COLO668 (cell line): ENCODE measurements at regions not wholly inside any gene's neighbourhood (a gene's known extent, or its start where the extent isn't known, plus 50 kb on each side); places are given as distances from the start of the nearest gene placed in this dataset.

ENCODE experiments used
- DNase-seq: peaks from one replicate; lab custom pipeline; 2025; ENCODE audit not compliant: unreplicated experiment; lab: John Stamatoyannopoulos, UW

GRCh38 chr10:33819206-33819605, 484.7 kb upstream of the NRP1 start:
- no peak for DNase-seq

DNA sequence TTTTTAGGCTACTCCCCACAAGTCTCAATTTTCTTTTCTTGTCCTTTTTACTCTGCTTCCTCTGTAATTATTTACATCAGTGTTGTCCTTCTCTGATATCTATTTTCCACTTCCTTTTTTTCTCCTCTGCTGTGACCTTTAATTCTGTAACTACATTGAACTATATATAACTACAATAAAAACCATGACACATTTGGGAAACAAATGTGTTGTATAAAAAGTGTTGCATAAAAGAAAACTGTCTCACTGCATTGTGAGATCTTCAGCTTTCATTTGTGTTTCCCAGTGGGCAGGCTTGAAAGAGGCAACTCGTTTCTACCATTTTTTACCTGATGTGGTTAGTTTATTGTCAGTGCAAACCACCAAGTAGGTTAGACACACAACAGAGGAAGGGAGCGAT, 483.9 kb upstream of the NRP1 start:
- no peak for DNase-seq

GRCh38 chr10:33817605-33818004, 483.1 kb upstream of the NRP1 start:
- no peak for DNase-seq

- no peak for DNase-seq
These were observed 481.3 kb upstream of the NRP1 start for GRCh38 chr10:33815776-33816175.

DNA sequence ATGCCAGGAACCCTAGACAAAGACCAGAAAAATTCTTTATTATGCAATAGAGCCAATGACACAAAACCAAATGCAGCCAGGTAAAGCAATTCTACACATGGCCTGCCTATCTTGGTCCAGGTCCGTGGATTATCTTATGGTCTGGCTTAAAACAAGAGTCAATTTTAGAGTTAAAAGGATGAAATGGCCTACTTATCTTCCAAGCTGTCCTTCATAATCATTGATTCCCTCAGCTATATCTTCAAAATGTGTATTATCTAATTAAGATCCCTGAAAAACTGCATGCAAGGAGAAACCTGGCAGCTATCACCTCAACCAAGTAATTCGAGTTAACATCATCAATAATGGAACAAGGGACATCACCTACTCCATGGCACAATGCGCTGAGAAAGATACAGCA, 479.4 kb upstream of the NRP1 start:
- DNase-seq, result no peak

GRCh38 chr10:33813415-33813814, 478.9 kb upstream of the NRP1 start:
- no peak for DNase-seq

GRCh38 chr10:33812586-33812985, 478.1 kb upstream of the NRP1 start:
- no peak for DNase-seq

GRCh38 chr10:33810986-33811385, 476.5 kb upstream of the NRP1 start:
- DNase-seq, result no peak

DNA sequence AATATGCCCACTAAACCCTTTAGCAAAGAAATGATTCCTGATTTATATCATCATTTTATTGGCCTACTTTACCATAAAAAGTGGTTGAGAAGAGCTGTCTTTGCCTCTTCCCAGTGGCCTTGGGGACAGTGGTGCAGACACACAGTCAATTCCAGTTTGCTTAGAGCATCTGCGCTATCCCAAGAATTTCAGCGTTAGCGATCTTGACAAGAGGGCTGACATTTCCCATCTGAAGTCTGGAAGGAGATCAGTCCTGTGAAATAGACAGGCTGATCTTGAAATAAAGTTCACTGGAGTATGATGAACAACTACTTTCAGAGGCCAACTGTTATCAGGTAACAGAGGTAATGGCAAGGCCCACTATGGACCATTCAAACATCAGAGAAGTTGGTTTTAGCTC, 475.3 kb upstream of the NRP1 start:
- no peak for DNase-seq

DNA sequence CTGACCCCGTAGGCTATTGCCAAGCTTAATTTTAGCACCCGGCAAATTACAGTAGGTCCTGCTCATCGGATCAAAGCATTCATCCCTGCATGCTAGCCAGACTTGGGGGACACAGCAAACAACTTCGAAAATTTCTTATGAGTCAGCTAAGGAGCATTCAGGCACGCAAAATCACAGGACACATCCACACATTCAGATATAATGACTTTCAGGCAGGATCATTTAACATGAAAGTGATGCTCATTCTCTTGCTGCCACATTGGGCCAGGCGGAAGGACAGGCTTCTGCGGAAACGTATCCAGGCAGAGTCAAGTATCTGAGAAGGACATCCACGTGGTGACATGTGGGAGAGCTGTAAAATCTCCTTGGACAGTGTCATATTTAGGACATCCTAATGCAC, 474.0 kb upstream of the NRP1 start:
- DNase-seq, result no peak

DNA sequence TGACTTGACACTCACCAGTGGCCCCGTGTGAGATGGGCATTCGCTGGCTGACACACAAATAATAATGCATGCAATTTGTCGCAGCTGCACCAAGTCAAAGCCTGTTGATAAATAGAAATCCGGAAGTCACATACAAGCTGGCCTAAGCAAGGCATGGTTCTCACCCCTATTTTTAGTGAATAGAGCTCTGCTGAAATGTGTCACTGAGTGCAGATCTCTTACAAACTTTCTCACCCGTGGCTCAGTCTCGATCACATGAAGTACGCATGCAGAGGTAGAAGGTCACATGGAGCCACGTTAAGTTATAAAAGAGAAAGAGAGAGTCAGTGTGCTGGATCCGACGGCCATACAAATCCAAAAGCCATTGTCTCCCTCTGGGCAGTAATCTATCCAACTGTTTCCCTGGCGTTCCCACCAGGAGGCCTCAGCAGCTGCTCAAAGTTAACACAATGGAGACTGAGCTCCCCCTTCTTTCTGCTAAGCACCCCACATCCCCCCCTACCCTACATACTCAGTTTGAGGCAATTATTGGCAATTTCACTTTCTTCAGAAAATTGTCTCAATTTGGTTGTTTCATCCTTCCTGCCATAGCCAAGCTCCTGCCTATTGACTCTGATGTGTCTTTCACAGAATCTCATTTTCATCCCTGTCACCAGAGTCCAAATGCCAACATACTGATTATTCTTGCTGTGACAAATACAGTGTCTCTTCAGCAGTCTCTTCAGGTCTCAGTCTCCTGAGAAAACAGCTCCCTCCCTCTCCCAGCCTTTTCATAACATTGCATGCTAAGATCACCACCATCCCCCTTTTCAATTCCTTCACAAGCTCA, 473.3 kb upstream of the NRP1 start:
- no peak for DNase-seq

DNA sequence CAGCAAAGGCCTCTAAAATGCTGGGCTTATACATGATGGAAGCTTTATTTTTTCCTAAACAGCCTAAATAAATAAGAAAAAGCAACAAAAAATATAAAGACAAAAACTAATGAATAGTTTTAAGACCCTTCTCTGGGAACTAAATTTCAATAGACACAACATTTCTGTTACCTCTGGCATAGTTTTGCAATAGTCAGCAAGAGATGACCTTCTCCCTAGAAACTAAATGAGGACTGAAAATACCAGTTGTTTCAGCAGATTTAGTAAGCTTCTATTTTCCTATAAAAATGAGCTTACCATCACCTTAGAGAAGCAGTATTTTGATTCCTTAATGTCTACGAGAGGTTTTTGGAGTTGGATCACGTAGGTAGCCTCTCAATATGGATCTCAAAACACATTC, 471.4 kb upstream of the NRP1 start:
- no peak for DNase-seq

- DNase-seq, result no peak
These were observed 470.1 kb upstream of the NRP1 start for GRCh38 chr10:33804584-33804983.

DNA sequence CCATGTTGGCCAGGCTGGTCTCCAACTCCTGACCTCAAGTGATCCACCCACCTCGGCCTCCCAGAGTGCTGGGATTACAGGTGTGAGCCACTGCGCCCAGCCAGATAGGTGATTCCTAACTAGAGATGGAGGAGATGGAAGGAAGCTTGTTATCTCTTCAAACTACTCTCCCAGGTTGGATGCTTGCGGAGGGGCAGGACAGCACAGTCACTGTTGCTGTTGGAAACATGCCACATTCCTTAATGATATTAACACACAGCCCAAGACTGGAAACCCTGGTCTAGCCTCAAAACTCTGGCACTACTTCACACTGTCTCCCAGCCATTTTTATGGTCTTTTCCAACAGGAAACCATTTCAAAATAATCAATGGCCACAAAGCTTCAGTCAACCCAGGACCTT, 468.8 kb upstream of the NRP1 start:
- DNase-seq, result no peak

DNA sequence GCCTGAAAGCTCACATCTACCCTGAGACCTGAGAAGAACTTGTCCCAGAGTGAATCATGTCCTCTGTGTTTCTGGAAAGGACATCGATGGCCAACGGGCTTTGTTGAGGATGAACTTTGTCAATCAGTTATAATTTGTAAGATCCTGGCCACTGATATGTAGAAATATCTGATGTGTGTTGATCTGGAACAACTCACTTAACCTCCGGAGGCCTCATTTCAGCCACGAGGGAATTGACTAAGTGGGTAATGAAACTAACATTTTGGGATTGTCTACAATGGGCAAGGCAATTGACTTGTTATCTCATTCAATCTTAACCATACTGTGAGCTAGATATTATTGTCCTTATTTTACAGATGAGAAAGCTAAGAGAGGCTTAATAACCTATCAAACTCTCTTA, 468.1 kb upstream of the NRP1 start:
- DNase-seq, result no peak

GRCh38 chr10:33801705-33802104, 467.2 kb upstream of the NRP1 start:
- DNase-seq, result no peak

- DNase-seq, result no peak
These were observed 466.5 kb upstream of the NRP1 start for GRCh38 chr10:33800986-33801385.

GRCh38 chr10:33800545-33800944, 466.1 kb upstream of the NRP1 start:
- no peak for DNase-seq

DNA sequence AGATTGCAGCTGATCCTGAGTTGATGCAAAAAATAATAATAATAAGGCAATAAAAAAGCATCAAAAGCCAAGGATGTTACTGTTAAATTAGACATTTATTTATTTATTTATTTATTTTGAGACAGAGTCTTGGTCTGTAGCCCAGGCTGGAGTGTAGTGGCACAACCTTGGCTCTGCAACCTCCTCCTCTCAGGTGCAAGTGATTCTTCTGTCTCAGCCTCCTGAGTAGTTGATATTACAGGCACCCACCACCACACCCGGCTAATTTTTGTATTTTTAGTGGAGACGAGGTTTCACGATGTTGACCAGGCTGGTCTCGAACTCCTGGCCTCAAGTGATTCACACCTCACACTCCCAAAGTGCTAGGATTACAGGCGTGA, 465.5 kb upstream of the NRP1 start:
- no peak for DNase-seq

DNA sequence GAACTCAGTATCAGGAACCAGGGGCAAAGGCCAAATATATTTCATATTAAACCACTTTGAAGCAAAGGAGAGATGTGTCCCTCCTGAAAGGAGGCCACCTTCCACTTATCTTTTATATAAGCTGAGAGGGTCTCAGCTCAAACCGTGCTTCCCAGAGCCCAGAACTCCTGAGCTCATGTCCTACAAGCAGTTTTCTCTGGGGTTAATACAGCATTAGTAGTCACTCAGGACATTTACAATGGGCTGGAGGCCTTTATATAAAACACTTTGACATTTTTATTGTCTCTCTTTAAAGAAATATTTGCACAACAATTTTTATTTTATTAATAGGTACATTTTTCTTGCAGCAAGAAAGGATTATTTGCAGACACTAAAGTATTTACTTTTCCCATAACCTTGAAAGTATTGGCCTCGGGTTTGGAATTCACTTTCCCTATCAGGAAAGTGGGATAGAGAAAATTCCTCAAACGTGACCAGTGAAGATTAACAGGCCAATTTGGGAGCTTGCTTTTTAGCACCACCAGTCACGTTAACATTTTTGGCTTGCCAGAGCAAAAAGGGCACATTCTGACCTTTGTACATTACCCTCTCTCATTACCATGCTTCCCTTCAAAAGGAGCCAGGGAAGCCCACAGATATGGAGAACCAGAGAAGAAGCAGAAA, 464.9 kb upstream of the NRP1 start:
- no peak for DNase-seq

DNA sequence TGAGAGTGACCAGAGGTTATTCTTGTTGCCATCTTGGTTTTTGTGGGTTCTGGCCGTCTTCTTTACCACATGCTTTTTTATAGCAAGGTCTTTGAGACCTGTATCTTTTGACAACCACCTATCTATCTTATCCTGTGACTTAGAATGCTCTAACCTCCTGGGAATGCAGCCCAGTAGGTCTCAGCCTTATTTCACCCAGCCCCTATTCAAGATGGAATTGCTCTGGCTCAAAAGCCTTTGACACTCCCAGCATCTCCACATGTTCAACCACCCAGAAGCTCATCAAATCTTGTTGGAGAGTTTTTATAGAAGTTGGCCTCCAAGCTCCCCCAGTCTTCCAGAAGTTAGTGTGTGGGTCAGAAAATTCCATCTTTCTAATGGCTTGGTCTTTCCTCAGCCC, 464.3 kb upstream of the NRP1 start:
- DNase-seq, result no peak

DNA sequence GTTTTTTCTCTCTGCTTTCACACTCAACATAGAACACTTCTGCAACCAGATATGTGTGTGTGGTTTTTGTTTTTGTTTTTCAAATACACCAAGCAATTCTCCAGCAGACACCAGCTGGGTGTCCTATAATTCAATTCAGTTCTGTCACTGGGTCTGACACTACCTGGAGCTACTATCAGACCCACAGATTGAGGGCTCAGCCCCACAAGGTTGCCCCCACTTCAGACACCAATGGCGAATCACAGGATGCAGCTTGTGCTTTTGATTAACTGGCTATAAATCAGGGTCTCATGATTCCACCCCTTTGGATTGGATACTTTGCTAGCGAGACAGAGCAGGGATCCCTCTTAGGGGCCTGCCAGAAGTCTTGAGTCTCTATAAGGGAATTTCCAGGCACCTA, 462.2 kb upstream of the NRP1 start:
- no peak for DNase-seq

GRCh38 chr10:33795529-33795928, 461.1 kb upstream of the NRP1 start:
- no peak for DNase-seq
